ENCODE measurements at regions not wholly inside any gene's neighbourhood (a gene's known extent, or its start where the extent isn't known, plus 50 kb on each side); places are given as distances from the start of the nearest gene placed in this dataset.

GRCh38 chr22:23497016-23497885 is 82.8 kb downstream of the IGLL1 start:
- TF ChIP-seq, protein P1, sequence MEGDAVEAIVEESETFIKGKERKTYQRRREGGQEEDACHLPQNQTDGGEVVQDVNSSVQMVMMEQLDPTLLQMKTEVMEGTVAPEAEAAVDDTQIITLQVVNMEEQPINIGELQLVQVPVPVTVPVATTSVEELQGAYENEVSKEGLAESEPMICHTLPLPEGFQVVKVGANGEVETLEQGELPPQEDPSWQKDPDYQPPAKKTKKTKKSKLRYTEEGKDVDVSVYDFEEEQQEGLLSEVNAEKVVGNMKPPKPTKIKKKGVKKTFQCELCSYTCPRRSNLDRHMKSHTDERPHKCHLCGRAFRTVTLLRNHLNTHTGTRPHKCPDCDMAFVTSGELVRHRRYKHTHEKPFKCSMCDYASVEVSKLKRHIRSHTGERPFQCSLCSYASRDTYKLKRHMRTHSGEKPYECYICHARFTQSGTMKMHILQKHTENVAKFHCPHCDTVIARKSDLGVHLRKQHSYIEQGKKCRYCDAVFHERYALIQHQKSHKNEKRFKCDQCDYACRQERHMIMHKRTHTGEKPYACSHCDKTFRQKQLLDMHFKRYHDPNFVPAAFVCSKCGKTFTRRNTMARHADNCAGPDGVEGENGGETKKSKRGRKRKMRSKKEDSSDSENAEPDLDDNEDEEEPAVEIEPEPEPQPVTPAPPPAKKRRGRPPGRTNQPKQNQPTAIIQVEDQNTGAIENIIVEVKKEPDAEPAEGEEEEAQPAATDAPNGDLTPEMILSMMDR (IDR thresholded peaks at IDR 0.05) = no peak
- TF ChIP-seq POLR2A (IDR thresholded peaks at IDR 0.05) = no peak

All from lower leg skin (tissue), 3 donors.